HepG2 (cell line): ENCODE measurements at regions not wholly inside any gene's neighbourhood (a gene's known extent, or its start where the extent isn't known, plus 50 kb on each side); places are given as distances from the start of the nearest gene placed in this dataset.

Experiments
- ATAC-seq: fragments of 200-7000 bp; cut with Tn5 transposase; 3 replicates; pipeline ENCODE4 v1.9.1; 2020; ENCODE audit warnings: mild to moderate bottlenecking, moderate library complexity
- BruUV-seq: library from RNA; stranded (reverse); fragments of 400-500 nt; replicated peaks from 2 replicates; lab custom pipeline; 2021; lab: Mats Ljungman, UMichigan
- CTCF ChIA-PET: fragments of 300-600 bp; formaldehyde crosslinking; extraction: SDS; loops from one replicate; lab custom pipeline; 2021; ENCODE audit warnings: low total read pairs, inconsistent platforms, low intra/inter-chr PET ratio; lab: Yijun Ruan, JAX
- POLR2A ChIA-PET: fragments of 350-600 bp; sonication (Branson Sonifier 250); formaldehyde crosslinking; loops from one replicate; lab custom pipeline; 2020; ENCODE audit warnings: antibody characterized with exemption, inconsistent platforms; lab: Yijun Ruan, JAX
- DNase-seq: peaks from one replicate; pipeline ENCODE4 v3.0.0-alpha.2; 2015; ENCODE audit warnings: low spot score
- FAIRE-seq: peaks from 3 replicates; lab custom pipeline; 2011; peaks lifted over from hg19 to GRCh38; lab: Jason Lieb, UNC
- H2AFZ ChIP-seq: one replicate; pipeline ENCODE4 v1.6.1; 2011; ENCODE audit warnings: low read length, inconsistent platforms
- H3K27ac ChIP-seq: fragments of 300-600 bp; 3 replicates; pipeline ENCODE4 v1.8.0; 2011; ENCODE audit warnings: mixed run types, mild to moderate bottlenecking, mixed read lengths, low read length, inconsistent platforms; ENCODE audit not compliant: insufficient read depth; ENCODE audit errors: extremely low read length
- H3K27me3 ChIP-seq, 2 experiments: fragments of 200-600 bp in 1 of 2; 2 replicates in 1 of 2; 3 replicates in 1 of 2; pipeline versions ENCODE4 v1.6.0 to v1.8.0; 2011; ENCODE audit warnings: low read length in 2 of 2, mild to moderate bottlenecking in 2 of 2, moderate library complexity in 2 of 2, inconsistent platforms in 1 of 2; ENCODE audit not compliant: insufficient read depth in 2 of 2, control insufficient read depth in 1 of 2
- H3K36me3 ChIP-seq, 2 experiments: fragments of 200-600 bp in 1 of 2; replicated peaks in 1 of 2; 2 replicates in 1 of 2; 3 replicates in 1 of 2; pipeline versions ENCODE4 v1.5.1 to v1.8.0; 2011; ENCODE audit warnings: low read length in 2 of 2, inconsistent platforms in 1 of 2; ENCODE audit not compliant: insufficient read depth in 2 of 2, control insufficient read depth in 1 of 2
- H3K4me1 ChIP-seq: 2 replicates; pipeline ENCODE4 v1.5.1; 2012; ENCODE audit warnings: low read length, inconsistent platforms; ENCODE audit not compliant: insufficient read depth
- H3K4me2 ChIP-seq: 2 replicates; pipeline ENCODE4 v1.6.0; 2011; ENCODE audit warnings: low read depth, low read length, inconsistent platforms
- H3K4me3 ChIP-seq, 3 experiments: fragments of 200-600 bp in 1 of 3; sonication (generic), shearing (Covaris generic) in 1 of 3; replicated peaks in 1 of 3; 2 replicates each; pipeline ENCODE4 v1.5.1; 2011 to 2016; ENCODE audit warnings: low read length in 3 of 3, inconsistent platforms in 2 of 3, low read depth in 2 of 3, mild to moderate bottlenecking in 2 of 3, control low read depth in 1 of 3, mixed read lengths in 1 of 3; ENCODE audit not compliant: insufficient read depth in 1 of 3
- H3K79me2 ChIP-seq: one replicate; pipeline ENCODE4 v1.6.1; 2011; ENCODE audit warnings: low read length, inconsistent platforms; ENCODE audit not compliant: insufficient read depth
- H3K9ac ChIP-seq: 2 replicates; pipeline ENCODE4 v1.6.0; 2011; ENCODE audit warnings: mild to moderate bottlenecking, low read depth, low read length, inconsistent platforms; ENCODE audit not compliant: insufficient read depth
- H3K9me3 ChIP-seq: 2 replicates; pipeline ENCODE4 v1.5.1; 2012; ENCODE audit warnings: mild to moderate bottlenecking, low read length
- H4K20me1 ChIP-seq: 2 replicates; pipeline ENCODE4 v1.6.0; 2011; ENCODE audit warnings: inconsistent platforms, mild to moderate bottlenecking, low read length, moderate library complexity; ENCODE audit not compliant: insufficient read depth
- AKAP8 ChIP-seq: sonication (generic); formaldehyde crosslinking; IDR thresholded peaks from 2 replicates; pipeline ENCODE4 v1.5.1; 2020; ENCODE audit warnings: mild to moderate bottlenecking, missing genetic modification reagents
- FLYWCH1 ChIP-seq: sonication (generic); formaldehyde crosslinking; IDR thresholded peaks from 2 replicates; pipeline ENCODE4 v1.8.1; 2023; ENCODE audit warnings: mild to moderate bottlenecking, missing genetic modification reagents
- HDAC6 ChIP-seq: fragments of 200-600 bp; sonication (generic); IDR thresholded peaks from 2 replicates; pipeline ENCODE4 v1.7.0; 2017; ENCODE audit warnings: mild to moderate bottlenecking, antibody characterized with exemption, low read length, low read depth
- HNF4A ChIP-seq: sonication (generic); formaldehyde crosslinking; IDR thresholded peaks from 2 replicates; pipeline ENCODE4 v1.4.0; 2020; ENCODE audit warnings: missing genetic modification reagents
- HNRNPH1 ChIP-seq: fragments of 200-400 bp; formaldehyde crosslinking; optimal IDR thresholded peaks from 2 replicates; pipeline ENCODE3; 2017; ENCODE audit warnings: mild to moderate bottlenecking, low read depth, low read length
- JDP2 ChIP-seq: sonication (generic); formaldehyde crosslinking; IDR thresholded peaks from 2 replicates; pipeline ENCODE4 v1.8.1; 2022; ENCODE audit warnings: missing genetic modification reagents, borderline replicate concordance
- STAG1 ChIP-seq: sonication (generic); formaldehyde crosslinking; IDR thresholded peaks from 2 replicates; pipeline ENCODE4 v1.4.0; 2020; ENCODE audit warnings: missing genetic modification reagents
- TBX2 ChIP-seq: sonication (generic); formaldehyde crosslinking; IDR thresholded peaks from 2 replicates; pipeline ENCODE4 v1.5.0; 2020; ENCODE audit warnings: missing genetic modification reagents, mild to moderate bottlenecking, borderline replicate concordance
- ZC3H13 ChIP-seq: sonication (generic); formaldehyde crosslinking; IDR thresholded peaks from 2 replicates; pipeline ENCODE4 v1.8.1; 2023; ENCODE audit warnings: mild to moderate bottlenecking, missing genetic modification reagents, moderate library complexity
- ZFP36L1 ChIP-seq: sonication (generic); formaldehyde crosslinking; IDR thresholded peaks from 2 replicates; pipeline ENCODE4 v1.8.0; 2022; ENCODE audit warnings: mild to moderate bottlenecking, missing genetic modification reagents, moderate library complexity
- ZNF12 ChIP-seq: sonication (generic); formaldehyde crosslinking; IDR thresholded peaks from 2 replicates; pipeline ENCODE4 v1.5.0; 2020; ENCODE audit warnings: missing genetic modification reagents
- ZNF230 ChIP-seq: sonication (generic); formaldehyde crosslinking; IDR thresholded peaks from 2 replicates; pipeline ENCODE4 v1.4.0; 2020; ENCODE audit warnings: mild to moderate bottlenecking, missing genetic modification reagents
- ZNF354B ChIP-seq: sonication (generic); formaldehyde crosslinking; IDR thresholded peaks from 2 replicates; pipeline ENCODE4 v1.8.0; 2022; ENCODE audit warnings: mild to moderate bottlenecking, missing genetic modification reagents
- ZNF550 ChIP-seq: sonication (generic); formaldehyde crosslinking; IDR thresholded peaks from 2 replicates; pipeline ENCODE4 v1.4.0; 2020; ENCODE audit warnings: mild to moderate bottlenecking, missing genetic modification reagents, borderline replicate concordance
- ZNF703 ChIP-seq: sonication (generic); formaldehyde crosslinking; IDR thresholded peaks from 2 replicates; pipeline ENCODE4 v1.5.1; 2020; ENCODE audit warnings: missing genetic modification reagents, mild to moderate bottlenecking, moderate library complexity, borderline replicate concordance
- ZNF724P ChIP-seq: sonication (generic); formaldehyde crosslinking; IDR thresholded peaks from 2 replicates; pipeline ENCODE4 v1.8.0; 2022; ENCODE audit warnings: missing genetic modification reagents, borderline replicate concordance
- WGBS: methylation state at CpG from one replicate; pipeline ENCODE4 v1.1.6; 2017; ENCODE audit warnings: low lambda C conversion rate; 5-methylcytosine and 5-hydroxymethylcytosine counted together
- in situ Hi-C: cut with HindIII; loops from 2 replicates; pipeline ENCODE4 v1.10.0; 2017; ENCODE audit warnings: low pct_unique_long_range_greater_than_20kb; ENCODE audit not compliant: extremely low pct_ligation_motif_present
- intact Hi-C: fragments of 100-400 bp; cut with micrococcal nuclease; formaldehyde crosslinking; loops from one replicate; pipeline ENCODE4 v1.10.0; 2022; ENCODE audit not compliant: unreplicated experiment
- TF ChIP-seq, protein P1 (sequence below): fragments of 450-650 bp; IDR thresholded peaks from 2 replicates; pipeline ENCODE4 v1.6.1; 2016

DNA sequence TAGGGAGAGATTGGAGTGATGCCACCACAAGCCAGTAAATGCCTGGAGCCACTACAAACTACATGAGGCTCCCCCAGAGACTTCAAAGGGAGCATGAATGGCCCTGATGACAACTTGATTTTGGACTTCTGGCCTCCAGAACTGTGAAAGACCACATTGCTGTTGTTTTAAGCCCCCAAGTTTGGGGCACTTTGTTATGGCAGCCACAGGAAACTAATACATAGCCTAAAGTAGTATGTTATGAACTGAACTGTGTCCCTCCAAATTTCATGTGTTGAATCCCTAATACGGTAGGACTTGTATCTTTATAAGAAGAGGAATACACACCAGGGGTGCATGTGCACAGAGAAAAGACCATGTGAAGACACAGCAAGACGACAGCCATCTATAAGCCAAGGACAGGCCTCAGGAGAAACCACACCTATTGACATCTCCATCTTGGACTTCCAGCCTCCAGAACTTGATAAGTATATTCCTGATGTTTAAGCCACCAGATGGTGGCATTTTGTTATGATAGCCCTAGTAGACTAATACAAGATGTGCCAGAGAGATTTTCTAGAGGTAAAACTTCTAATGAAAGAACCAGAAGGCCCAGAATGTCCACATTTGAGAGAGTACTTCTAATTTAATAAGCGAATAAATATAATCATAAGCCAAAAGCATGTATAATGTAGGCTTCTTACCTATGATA, 127.1 kb upstream of the BMP4 start:
- no TSS peak for BruUV-seq
- in situ Hi-C loops = no loop called here
- Histone ChIP-seq H2AFZ (no peak overlapping the region), H3K9me3 (peaks cover 8% of the 10 kb centered on the region; the same call in 1 of the 2 replicates), H3K27me3 (no peaks in the 10 kb centered on the region; a peak in 1 of 5 replicates), H4K20me1 (no peaks in the 10 kb centered on the region), H3K79me2 (no peaks in the 10 kb centered on the region), H3K4me1 (peaks cover 55% of the 10 kb centered on the region), H3K9ac (no peak overlapping the region), H3K4me3 (no peak overlapping the region), H3K4me2 (no peak overlapping the region), H3K27ac (no peak overlapping the region), H3K36me3 (no peaks in the 10 kb centered on the region)
- TF ChIP-seq HDAC6 = no peak
- TF ChIP-seq HNRNPH1 = no peak
- peak; percentile 98 for TF ChIP-seq ZNF12 (CRISPR knock-in tag)
- TF ChIP-seq, protein P1, sequence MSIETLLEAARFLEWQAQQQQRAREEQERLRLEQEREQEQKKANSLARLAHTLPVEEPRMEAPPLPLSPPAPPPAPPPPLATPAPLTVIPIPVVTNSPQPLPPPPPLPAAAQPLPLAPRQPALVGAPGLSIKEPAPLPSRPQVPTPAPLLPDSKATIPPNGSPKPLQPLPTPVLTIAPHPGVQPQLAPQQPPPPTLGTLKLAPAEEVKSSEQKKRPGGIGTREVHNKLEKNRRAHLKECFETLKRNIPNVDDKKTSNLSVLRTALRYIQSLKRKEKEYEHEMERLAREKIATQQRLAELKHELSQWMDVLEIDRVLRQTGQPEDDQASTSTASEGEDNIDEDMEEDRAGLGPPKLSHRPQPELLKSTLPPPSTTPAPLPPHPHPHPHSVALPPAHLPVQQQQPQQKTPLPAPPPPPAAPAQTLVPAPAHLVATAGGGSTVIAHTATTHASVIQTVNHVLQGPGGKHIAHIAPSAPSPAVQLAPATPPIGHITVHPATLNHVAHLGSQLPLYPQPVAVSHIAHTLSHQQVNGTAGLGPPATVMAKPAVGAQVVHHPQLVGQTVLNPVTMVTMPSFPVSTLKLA = 0 out of 2 replicates have a peak, but pooled peaks have one; percentile 10
- 0 out of 2 replicates have a peak, but pooled peaks have one; percentile 4 for TF ChIP-seq HNF4A (CRISPR knock-in tag)
- TF ChIP-seq ZNF550 (CRISPR knock-in tag) = no peak
- no peak for TF ChIP-seq ZFP36L1
- TF ChIP-seq ZNF724P (CRISPR knock-in tag) = no peak
- no peak for TF ChIP-seq ZC3H13
- TF ChIP-seq TBX2 = peak; percentile 21; the same call in 1 of the 2 replicates
- TF ChIP-seq FLYWCH1 (CRISPR knock-in tag) = no peak
- no peak for TF ChIP-seq ZNF354B
- peak; percentile 36; the same call in 1 of the 2 replicates for TF ChIP-seq STAG1 (CRISPR knock-in tag)
- no peak for TF ChIP-seq ZNF703 (CRISPR knock-in tag)
- no peak for TF ChIP-seq ZNF230
- no peak for TF ChIP-seq JDP2
- no peak for TF ChIP-seq AKAP8 (CRISPR knock-in tag)
- intact Hi-C loops = no loop called here
- ChIA-PET CTCF (no interaction called here), POLR2A (no interaction called here)
- FAIRE-seq (no peak), DNase-seq (peak; percentile 32), ATAC-seq (no peak)
- WGBS = 97% methylated on average over 3 of the region's 3 CpGs
